ENCODE measurements at regions not wholly inside any gene's neighbourhood (a gene's known extent, or its start where the extent isn't known, plus 50 kb on each side); places are given as distances from the start of the nearest gene placed in this dataset.

DNA sequence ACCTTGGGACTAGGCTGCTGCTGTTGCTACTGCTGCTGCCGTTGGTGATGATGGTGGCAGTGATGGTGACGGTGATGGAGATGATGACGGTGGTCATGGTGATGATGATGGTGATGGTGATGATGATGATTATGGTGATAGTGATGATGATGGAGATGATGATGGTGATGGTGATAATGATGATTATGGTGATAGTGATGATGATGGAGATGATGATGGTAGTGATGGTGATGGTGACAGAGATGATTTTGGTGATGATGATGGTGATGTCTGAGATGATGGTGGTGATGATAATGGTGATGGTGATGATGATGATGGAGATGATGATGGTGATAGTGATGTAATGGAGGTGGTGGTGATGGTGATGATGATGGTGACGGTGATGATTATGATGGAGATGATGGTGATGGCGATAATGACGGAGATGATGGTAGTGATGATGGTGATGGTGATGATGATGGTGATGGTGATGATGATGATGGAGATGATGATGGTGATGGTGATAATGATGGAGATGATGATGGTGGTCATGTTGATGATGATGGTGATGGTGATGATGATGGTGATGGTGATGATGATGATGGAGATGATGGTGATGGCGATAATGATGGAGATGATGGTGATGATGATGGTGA lies 156.8 kb upstream of the PWP1 start (continued):
- TF ChIP-seq, protein P1, sequence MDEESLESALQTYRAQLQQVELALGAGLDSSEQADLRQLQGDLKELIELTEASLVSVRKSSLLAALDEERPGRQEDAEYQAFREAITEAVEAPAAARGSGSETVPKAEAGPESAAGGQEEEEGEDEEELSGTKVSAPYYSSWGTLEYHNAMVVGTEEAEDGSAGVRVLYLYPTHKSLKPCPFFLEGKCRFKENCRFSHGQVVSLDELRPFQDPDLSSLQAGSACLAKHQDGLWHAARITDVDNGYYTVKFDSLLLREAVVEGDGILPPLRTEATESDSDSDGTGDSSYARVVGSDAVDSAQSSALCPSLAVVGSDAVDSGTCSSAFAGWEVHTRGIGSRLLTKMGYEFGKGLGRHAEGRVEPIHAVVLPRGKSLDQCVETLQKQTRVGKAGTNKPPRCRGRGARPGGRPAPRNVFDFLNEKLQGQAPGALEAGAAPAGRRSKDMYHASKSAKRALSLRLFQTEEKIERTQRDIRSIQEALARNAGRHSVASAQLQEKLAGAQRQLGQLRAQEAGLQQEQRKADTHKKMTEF (CRISPR knock-in tag; IDR thresholded peaks at IDR 0.05): no peak
- TF ChIP-seq NCOR1 (IDR thresholded peaks at IDR 0.05; ENCODE audit: borderline replicate concordance, low read length) (no peak), ZNF329 (CRISPR knock-in tag; IDR thresholded peaks at IDR 0.05; ENCODE audit: low read depth) (no peak), JUN (CRISPR knock-in tag; IDR thresholded peaks at IDR 0.05) (no peak), ZNF547 (CRISPR knock-in tag; IDR thresholded peaks at IDR 0.05) (no peak), ZNF616 (CRISPR knock-in tag; IDR thresholded peaks at IDR 0.05; ENCODE audit: low read depth) (no peak), PHB2 (IDR thresholded peaks at IDR 0.05; ENCODE audit: partially characterized antibody) (peak; percentile 8), SRSF4 (IDR thresholded peaks at IDR 0.05; ENCODE audit: low read depth, low read length, poor library complexity, severe bottlenecking) (no peak), ZNF337 (CRISPR knock-in tag; IDR thresholded peaks at IDR 0.05; ENCODE audit: borderline replicate concordance, low read depth) (no peak), ZNF274 (CRISPR knock-in tag; IDR thresholded peaks at IDR 0.05) (no peak), HNRNPLL (IDR thresholded peaks at IDR 0.05; ENCODE audit: low read depth, low read length, poor library complexity, severe bottlenecking) (no peak), NR1H2 (CRISPR knock-in tag; IDR thresholded peaks at IDR 0.05; ENCODE audit: borderline replicate concordance, low read depth) (no peak), ZNF558 (CRISPR knock-in tag; IDR thresholded peaks at IDR 0.05; ENCODE audit: borderline replicate concordance) (no peak), PLRG1 (conservative IDR thresholded peaks at IDR 0.05) (peak; percentile 34; the same call in 1 of the 2 replicates), SP5 (CRISPR knock-in tag; IDR thresholded peaks at IDR 0.05; ENCODE audit: borderline replicate concordance, low read depth) (no peak), FOXP1 (IDR thresholded peaks at IDR 0.05) (peak; percentile 38; the same call in 1 of the 2 replicates), FOXP1 (CRISPR knock-in tag; IDR thresholded peaks at IDR 0.05) (no peak)
- TF ChIP-seq, protein P2, sequence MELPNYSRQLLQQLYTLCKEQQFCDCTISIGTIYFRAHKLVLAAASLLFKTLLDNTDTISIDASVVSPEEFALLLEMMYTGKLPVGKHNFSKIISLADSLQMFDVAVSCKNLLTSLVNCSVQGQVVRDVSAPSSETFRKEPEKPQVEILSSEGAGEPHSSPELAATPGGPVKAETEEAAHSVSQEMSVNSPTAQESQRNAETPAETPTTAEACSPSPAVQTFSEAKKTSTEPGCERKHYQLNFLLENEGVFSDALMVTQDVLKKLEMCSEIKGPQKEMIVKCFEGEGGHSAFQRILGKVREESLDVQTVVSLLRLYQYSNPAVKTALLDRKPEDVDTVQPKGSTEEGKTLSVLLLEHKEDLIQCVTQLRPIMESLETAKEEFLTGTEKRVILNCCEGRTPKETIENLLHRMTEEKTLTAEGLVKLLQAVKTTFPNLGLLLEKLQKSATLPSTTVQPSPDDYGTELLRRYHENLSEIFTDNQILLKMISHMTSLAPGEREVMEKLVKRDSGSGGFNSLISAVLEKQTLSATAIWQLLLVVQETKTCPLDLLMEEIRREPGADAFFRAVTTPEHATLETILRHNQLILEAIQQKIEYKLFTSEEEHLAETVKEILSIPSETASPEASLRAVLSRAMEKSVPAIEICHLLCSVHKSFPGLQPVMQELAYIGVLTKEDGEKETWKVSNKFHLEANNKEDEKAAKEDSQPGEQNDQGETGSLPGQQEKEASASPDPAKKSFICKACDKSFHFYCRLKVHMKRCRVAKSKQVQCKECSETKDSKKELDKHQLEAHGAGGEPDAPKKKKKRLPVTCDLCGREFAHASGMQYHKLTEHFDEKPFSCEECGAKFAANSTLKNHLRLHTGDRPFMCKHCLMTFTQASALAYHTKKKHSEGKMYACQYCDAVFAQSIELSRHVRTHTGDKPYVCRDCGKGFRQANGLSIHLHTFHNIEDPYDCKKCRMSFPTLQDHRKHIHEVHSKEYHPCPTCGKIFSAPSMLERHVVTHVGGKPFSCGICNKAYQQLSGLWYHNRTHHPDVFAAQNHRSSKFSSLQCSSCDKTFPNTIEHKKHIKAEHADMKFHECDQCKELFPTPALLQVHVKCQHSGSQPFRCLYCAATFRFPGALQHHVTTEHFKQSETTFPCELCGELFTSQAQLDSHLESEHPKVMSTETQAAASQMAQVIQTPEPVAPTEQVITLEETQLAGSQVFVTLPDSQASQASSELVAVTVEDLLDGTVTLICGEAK (IDR thresholded peaks at IDR 0.05): no peak
- TF ChIP-seq, protein P2 (CRISPR knock-in tag; IDR thresholded peaks at IDR 0.05): no peak
- TF ChIP-seq, protein P3, sequence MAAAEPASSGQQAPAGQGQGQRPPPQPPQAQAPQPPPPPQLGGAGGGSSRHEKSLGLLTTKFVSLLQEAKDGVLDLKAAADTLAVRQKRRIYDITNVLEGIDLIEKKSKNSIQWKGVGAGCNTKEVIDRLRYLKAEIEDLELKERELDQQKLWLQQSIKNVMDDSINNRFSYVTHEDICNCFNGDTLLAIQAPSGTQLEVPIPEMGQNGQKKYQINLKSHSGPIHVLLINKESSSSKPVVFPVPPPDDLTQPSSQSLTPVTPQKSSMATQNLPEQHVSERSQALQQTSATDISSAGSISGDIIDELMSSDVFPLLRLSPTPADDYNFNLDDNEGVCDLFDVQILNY (CRISPR knock-in tag; conservative IDR thresholded peaks at IDR 0.05): no peak
- TF ChIP-seq, protein P4, sequence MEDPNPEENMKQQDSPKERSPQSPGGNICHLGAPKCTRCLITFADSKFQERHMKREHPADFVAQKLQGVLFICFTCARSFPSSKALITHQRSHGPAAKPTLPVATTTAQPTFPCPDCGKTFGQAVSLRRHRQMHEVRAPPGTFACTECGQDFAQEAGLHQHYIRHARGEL (CRISPR knock-in tag; IDR thresholded peaks at IDR 0.05): no peak
